T-cell (primary cell): ENCODE measurements at regions not wholly inside any gene's neighbourhood (a gene's known extent, or its start where the extent isn't known, plus 50 kb on each side); places are given as distances from the start of the nearest gene placed in this dataset.

Experiments used
- ATAC-seq, 4 experiments: fragments of 200-7000 bp in 3 of 4; fragments of 150-1000 bp in 1 of 4; cut with Tn5 transposase; replicated peaks in 1 of 4; 1 replicate in 3 of 4; 2 replicates in 1 of 4; pipeline ENCODE4 v1.10.0; 2021; ENCODE audit warnings: moderate library complexity in 3 of 4, mild to moderate bottlenecking in 2 of 4, moderate number of reproducible peaks in 1 of 4
- CTCF ChIA-PET, 2 donors: fragments of 300-600 bp; sonication (Branson Sonifier 250); formaldehyde crosslinking; loops; one replicate each; lab custom pipeline; 2022; ENCODE audit warnings: antibody characterized with exemption in 2 of 2; lab: Charles Lee
- POLR2A ChIA-PET, 2 donors: fragments of 300-600 bp; sonication (Branson Sonifier 250); formaldehyde crosslinking; loops; one replicate each; lab custom pipeline; 2022; ENCODE audit warnings: antibody characterized with exemption in 2 of 2; lab: Charles Lee
- DNase-seq, 35 experiments: peaks; one replicate each; pipeline versions ENCODE4 v3.0.0 to v3.0.0-alpha.2; 2013 to 2023
- H3K27ac ChIP-seq: one replicate; pipeline ENCODE4 v1.5.1; 2013; ENCODE audit warnings: low read length
- H3K27me3 ChIP-seq, 2 experiments: replicated peaks in 1 of 2; 1 replicate in 1 of 2; 2 replicates in 1 of 2; pipeline versions ENCODE4 v1.6.1 to v1.7.0; 2013; ENCODE audit warnings: low read length in 1 of 2, mixed read lengths in 1 of 2; ENCODE audit not compliant: control insufficient read depth in 2 of 2, insufficient read depth in 2 of 2; ENCODE audit errors: extremely low read depth in 1 of 2
- H3K36me3 ChIP-seq, 2 donors: 1 replicate in 1 of 2; 2 replicates in 1 of 2; pipeline versions ENCODE4 v1.6.1 to v1.7.0; 2013; ENCODE audit warnings: low read length in 1 of 2; ENCODE audit not compliant: control insufficient read depth in 2 of 2, insufficient read depth in 1 of 2; ENCODE audit errors: extremely low read depth in 1 of 2
- H3K4me1 ChIP-seq, 2 experiments: 1 replicate in 1 of 2; 2 replicates in 1 of 2; pipeline versions ENCODE4 v1.6.1 to v1.7.0; 2013; ENCODE audit warnings: low read length in 2 of 2, mixed read lengths in 1 of 2; ENCODE audit not compliant: insufficient read depth in 2 of 2, control insufficient read depth in 1 of 2; ENCODE audit errors: extremely low read depth in 1 of 2
- H3K4me3 ChIP-seq, 2 donors: 1 replicate in 1 of 2; 2 replicates in 1 of 2; pipeline versions ENCODE4 v1.5.1 to v1.7.0; 2013; ENCODE audit warnings: mild to moderate bottlenecking in 2 of 2, low read length in 1 of 2, moderate library complexity in 1 of 2; ENCODE audit not compliant: control insufficient read depth in 1 of 2; ENCODE audit errors: extremely low read depth in 1 of 2
- H3K9me3 ChIP-seq: 2 replicates; pipeline ENCODE4 v1.7.0; 2013
- H3K27ac Mint-ChIP-seq, 2 donors: one replicate each; pipeline ENCODE4 v1.8.0; 2020 to 2021; ENCODE audit warnings: mild to moderate bottlenecking in 2 of 2, mixed read lengths in 2 of 2
- H3K27me3 Mint-ChIP-seq, 2 donors: one replicate each; pipeline ENCODE4 v1.8.0; 2021 to 2022; ENCODE audit warnings: mixed read lengths in 2 of 2
- H3K36me3 Mint-ChIP-seq: one replicate; pipeline ENCODE4 v1.8.0; 2021; ENCODE audit warnings: mixed read lengths
- H3K4me1 Mint-ChIP-seq, 3 donors: one replicate each; pipeline ENCODE4 v1.8.0; 2020 to 2022; ENCODE audit warnings: mixed read lengths in 3 of 3, mild to moderate bottlenecking in 1 of 3
- H3K4me3 Mint-ChIP-seq, 3 donors: one replicate each; pipeline ENCODE4 v1.8.0; 2020 to 2022; ENCODE audit warnings: mild to moderate bottlenecking in 3 of 3, mixed read lengths in 3 of 3, moderate library complexity in 3 of 3
- H3K9me3 Mint-ChIP-seq, 3 donors: one replicate each; pipeline ENCODE4 v1.8.0; 2020 to 2022; ENCODE audit warnings: mixed read lengths in 3 of 3
- WGBS: methylation state at CpG from one replicate; pipeline ENCODE4 v1.1.5; 2013; ENCODE audit warnings: missing lambda C conversion rate; ENCODE audit not compliant: insufficient coverage; 5-methylcytosine and 5-hydroxymethylcytosine counted together

DNA sequence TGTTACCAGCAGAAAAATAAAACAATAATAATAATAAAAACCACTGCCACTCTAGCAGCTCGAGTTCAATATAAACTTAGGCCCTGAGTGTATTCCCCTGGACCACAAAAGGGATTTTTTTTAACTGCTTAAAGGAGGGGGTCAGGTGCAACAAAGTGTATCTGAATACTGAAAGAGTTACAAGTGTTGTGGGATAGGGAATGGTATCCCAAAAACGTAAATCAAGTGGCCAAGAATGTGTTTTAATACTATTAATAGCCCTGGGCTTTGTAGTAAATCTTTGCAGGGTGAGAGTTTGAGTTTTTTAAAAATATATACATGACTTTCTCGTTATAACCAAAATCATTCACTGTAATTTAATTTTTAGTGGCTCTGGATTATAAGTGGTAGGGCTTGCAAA, 860.1 kb upstream of the INTU start:
- Histone ChIP-seq H3K36me3 (no peaks in the 10 kb centered on the region), H3K27ac (no peak overlapping the region), H3K4me3 (no peak overlapping the region), H3K9me3 (no peaks in the 10 kb centered on the region), H3K4me1 (no peaks in the 10 kb centered on the region), H3K27me3 (no peaks in the 10 kb centered on the region)
- Mint-ChIP-seq H3K4me3 (no peak overlapping the region), H3K9me3 (peaks cover 0 to 5% (median 4%) of the 10 kb centered on the region in 3 donors), H3K4me1 (no peaks in the 10 kb centered on the region), H3K27me3 (no peaks in the 10 kb centered on the region), H3K27ac (no peak overlapping the region), H3K36me3 (no peaks in the 10 kb centered on the region)
- WGBS, result no CpG with 5 or more reads among the region's 3 CpGs
- POLR2A ChIA-PET, result no interaction called here
- ATAC-seq, result no peak
- CTCF ChIA-PET, result no interaction called here
- DNase-seq, result no peak

- Mint-ChIP-seq H3K9me3 (peaks cover 0 to 7% (median 4%) of the 10 kb centered on the region in 3 donors), H3K36me3 (no peaks in the 10 kb centered on the region), H3K4me1 (no peaks in the 10 kb centered on the region), H3K4me3 (no peak overlapping the region), H3K27ac (no peak overlapping the region), H3K27me3 (no peaks in the 10 kb centered on the region)
- H3K4me3 ChIP-seq, result no peak overlapping the region
- DNase-seq (no peak), ATAC-seq (no peak)
- no peaks in the 10 kb centered on the region for H3K27me3 ChIP-seq
- 58% methylated on average over 3 of the region's 5 CpGs for WGBS
- ChIA-PET CTCF (no interaction called here), POLR2A (no interaction called here)
- no peaks in the 10 kb centered on the region for H3K9me3 ChIP-seq
- H3K27ac ChIP-seq, result no peak overlapping the region
- no peaks in the 10 kb centered on the region for H3K4me1 ChIP-seq
- no peaks in the 10 kb centered on the region for H3K36me3 ChIP-seq
These were observed 857.2 kb upstream of the INTU start for GRCh38 chr4:126775485-126776106.

DNA sequence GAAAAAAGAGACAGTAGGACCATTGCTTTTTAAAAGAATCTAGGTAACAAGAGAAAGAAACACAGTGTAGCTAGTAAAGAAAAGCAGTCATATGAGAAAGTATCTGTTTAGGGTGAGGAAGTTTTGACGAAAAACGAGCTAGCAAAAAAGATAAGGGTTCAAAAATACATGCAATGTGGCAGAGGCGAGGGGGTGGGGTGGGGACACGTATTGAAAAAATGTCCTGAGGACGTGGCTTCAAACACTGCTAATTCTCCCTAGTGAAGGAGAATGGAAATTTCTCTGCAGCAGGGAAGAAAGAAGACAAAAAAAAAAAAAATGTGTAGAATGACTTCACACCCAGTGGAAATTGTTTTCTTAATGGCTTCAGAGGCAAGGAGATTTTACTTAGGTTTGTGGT, 856.4 kb upstream of the INTU start:
- Histone ChIP-seq H3K27ac (no peak overlapping the region), H3K27me3 (no peaks in the 10 kb centered on the region), H3K9me3 (no peaks in the 10 kb centered on the region), H3K4me1 (no peaks in the 10 kb centered on the region), H3K36me3 (no peaks in the 10 kb centered on the region), H3K4me3 (no peak overlapping the region)
- ChIA-PET CTCF (no interaction called here), POLR2A (no interaction called here)
- no peaks in the 10 kb centered on the region for H3K27me3 Mint-ChIP-seq
- no peaks in the 10 kb centered on the region for H3K4me1 Mint-ChIP-seq
- DNase-seq, result no peak
- H3K9me3 Mint-ChIP-seq, result peaks cover 0 to 7% (median 4%) of the 10 kb centered on the region in 3 donors
- no peaks in the 10 kb centered on the region for H3K36me3 Mint-ChIP-seq
- H3K4me3 Mint-ChIP-seq, result no peak overlapping the region
- no peak overlapping the region for H3K27ac Mint-ChIP-seq
- no peak for ATAC-seq
- WGBS, result 57% methylated on average over 5 of the region's 5 CpGs

DNA sequence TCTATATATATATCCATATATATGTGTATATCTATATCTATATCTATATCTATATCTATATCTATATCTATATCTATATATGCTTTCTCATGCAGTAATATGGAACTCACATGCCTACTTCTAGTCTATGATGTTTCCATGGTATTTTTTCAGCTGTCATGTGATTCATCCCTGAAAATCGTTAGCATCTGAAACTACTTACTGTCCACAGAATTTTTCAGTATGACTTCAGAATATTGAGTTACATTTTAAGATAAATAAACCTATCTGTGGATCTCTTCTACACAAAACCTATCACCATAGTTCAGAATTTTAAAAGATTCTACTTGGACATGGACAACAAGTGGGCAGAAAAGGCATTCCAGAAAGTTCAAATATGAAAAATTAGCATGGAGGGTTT, 855.1 kb upstream of the INTU start:
- Mint-ChIP-seq H3K27ac (no peak overlapping the region), H3K4me3 (no peak overlapping the region), H3K9me3 (peaks cover 0 to 7% (median 4%) of the 10 kb centered on the region in 3 donors), H3K27me3 (no peaks in the 10 kb centered on the region), H3K36me3 (no peaks in the 10 kb centered on the region), H3K4me1 (no peaks in the 10 kb centered on the region)
- H3K4me1 ChIP-seq, result no peaks in the 10 kb centered on the region
- no peaks in the 10 kb centered on the region for H3K27me3 ChIP-seq
- no CpG with 5 or more reads among the region's 1 CpG for WGBS
- POLR2A ChIA-PET, result no interaction called here
- CTCF ChIA-PET, result no interaction called here
- no peak for DNase-seq
- no peak overlapping the region for H3K27ac ChIP-seq
- H3K4me3 ChIP-seq, result no peak overlapping the region
- no peaks in the 10 kb centered on the region for H3K36me3 ChIP-seq
- no peaks in the 10 kb centered on the region for H3K9me3 ChIP-seq
- no peak for ATAC-seq

DNA sequence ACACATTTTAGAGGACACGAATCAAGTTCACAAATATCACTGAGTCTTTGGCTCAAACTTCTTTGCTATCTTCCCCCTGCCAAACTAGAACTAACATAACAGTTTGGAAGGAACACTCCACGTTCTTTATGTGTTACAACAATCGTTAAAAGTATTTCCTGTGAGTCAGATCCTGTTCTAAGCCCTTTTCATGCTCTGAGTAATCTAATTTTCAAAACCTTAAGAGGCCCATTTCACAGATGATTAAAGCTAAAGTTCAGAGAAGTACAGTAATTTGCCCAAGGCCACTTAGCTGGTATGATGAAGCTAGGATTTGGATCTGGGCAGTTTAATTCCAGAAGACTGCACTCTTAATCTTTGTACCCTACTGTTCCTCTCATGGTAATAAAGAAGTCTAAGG, 854.4 kb upstream of the INTU start:
- Histone ChIP-seq H3K36me3 (no peaks in the 10 kb centered on the region), H3K9me3 (no peaks in the 10 kb centered on the region), H3K27ac (no peak overlapping the region), H3K4me3 (no peak overlapping the region), H3K4me1 (no peaks in the 10 kb centered on the region), H3K27me3 (no peaks in the 10 kb centered on the region)
- no peak overlapping the region for H3K4me3 Mint-ChIP-seq
- WGBS, result 78% methylated on average over 1 of the region's 3 CpGs
- CTCF ChIA-PET, result no interaction called here
- POLR2A ChIA-PET, result no interaction called here
- ATAC-seq (no peak), DNase-seq (no peak)
- no peaks in the 10 kb centered on the region for H3K36me3 Mint-ChIP-seq
- no peak overlapping the region for H3K27ac Mint-ChIP-seq
- peaks cover 0 to 7% (median 4%) of the 10 kb centered on the region in 3 donors for H3K9me3 Mint-ChIP-seq
- H3K27me3 Mint-ChIP-seq, result no peaks in the 10 kb centered on the region
- H3K4me1 Mint-ChIP-seq, result no peaks in the 10 kb centered on the region

- CTCF ChIA-PET, result no interaction called here
- H3K4me3 ChIP-seq, result no peak overlapping the region
- H3K36me3 Mint-ChIP-seq, result no peaks in the 10 kb centered on the region
- ATAC-seq (no peak), DNase-seq (no peak)
- POLR2A ChIA-PET, result no interaction called here
- no peaks in the 10 kb centered on the region for H3K9me3 ChIP-seq
- no CpG with 5 or more reads among the region's 4 CpGs for WGBS
- no peaks in the 10 kb centered on the region for H3K4me1 Mint-ChIP-seq
- no peaks in the 10 kb centered on the region for H3K27me3 Mint-ChIP-seq
- peaks cover 4 to 7% (median 4%) of the 10 kb centered on the region in 3 donors for H3K9me3 Mint-ChIP-seq
- no peaks in the 10 kb centered on the region for H3K27me3 ChIP-seq
- H3K4me1 ChIP-seq, result no peaks in the 10 kb centered on the region
- no peak overlapping the region for H3K27ac ChIP-seq
- H3K27ac Mint-ChIP-seq, result no peak overlapping the region
- no peak overlapping the region for H3K4me3 Mint-ChIP-seq
- no peaks in the 10 kb centered on the region for H3K36me3 ChIP-seq
These were observed 853.8 kb upstream of the INTU start for GRCh38 chr4:126779001-126779400.
